C4-2B (cell line): ENCODE measurements at regions not wholly inside any gene's neighbourhood (a gene's known extent, or its start where the extent isn't known, plus 50 kb on each side); places are given as distances from the start of the nearest gene placed in this dataset.

ENCODE experiments used
- ZFX ChIP-seq: fragments of 450-650 bp; IDR thresholded peaks from 2 replicates; pipeline ENCODE4 v1.6.1; 2017
- TF ChIP-seq, protein P1 (sequence below): fragments of 450-650 bp; conservative IDR thresholded peaks from 2 replicates; pipeline ENCODE4 v1.5.1; 2017; ENCODE audit warnings: mild to moderate bottlenecking

DNA sequence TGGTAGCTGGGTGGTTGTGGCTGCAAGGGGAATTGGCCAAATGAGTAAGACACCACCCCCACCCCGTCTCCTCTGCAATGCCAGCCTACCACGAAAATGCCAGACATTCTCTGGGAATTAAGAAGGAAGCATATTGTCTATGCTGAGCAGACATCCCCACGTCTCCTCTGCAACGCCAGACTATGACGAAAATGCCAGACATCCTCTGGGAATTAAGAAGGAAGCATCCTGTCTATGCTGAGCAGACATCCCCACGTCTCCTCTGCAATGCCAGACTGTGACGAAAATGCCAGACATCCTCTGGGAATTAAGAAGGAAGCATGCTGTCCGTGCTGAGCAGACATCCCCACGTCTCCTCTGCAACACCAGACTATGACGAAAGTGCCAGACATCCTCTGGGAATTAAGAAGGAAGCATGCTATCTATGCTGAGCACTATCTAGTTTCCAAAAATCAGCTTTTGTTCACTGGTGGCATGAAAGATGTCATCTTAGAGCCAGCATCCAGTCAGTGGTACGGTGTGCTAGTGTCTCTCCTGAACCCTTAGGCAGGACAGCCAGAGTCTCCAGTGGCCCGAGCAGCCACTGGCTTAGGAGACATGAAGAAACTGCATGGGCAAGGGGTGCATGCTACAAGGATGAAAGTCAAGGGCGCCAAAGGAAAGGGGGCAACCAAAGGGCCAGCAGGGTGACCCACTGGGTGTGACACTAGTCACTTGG lies 339.8 kb upstream of the FRG1 start:
- TF ChIP-seq, protein P1, sequence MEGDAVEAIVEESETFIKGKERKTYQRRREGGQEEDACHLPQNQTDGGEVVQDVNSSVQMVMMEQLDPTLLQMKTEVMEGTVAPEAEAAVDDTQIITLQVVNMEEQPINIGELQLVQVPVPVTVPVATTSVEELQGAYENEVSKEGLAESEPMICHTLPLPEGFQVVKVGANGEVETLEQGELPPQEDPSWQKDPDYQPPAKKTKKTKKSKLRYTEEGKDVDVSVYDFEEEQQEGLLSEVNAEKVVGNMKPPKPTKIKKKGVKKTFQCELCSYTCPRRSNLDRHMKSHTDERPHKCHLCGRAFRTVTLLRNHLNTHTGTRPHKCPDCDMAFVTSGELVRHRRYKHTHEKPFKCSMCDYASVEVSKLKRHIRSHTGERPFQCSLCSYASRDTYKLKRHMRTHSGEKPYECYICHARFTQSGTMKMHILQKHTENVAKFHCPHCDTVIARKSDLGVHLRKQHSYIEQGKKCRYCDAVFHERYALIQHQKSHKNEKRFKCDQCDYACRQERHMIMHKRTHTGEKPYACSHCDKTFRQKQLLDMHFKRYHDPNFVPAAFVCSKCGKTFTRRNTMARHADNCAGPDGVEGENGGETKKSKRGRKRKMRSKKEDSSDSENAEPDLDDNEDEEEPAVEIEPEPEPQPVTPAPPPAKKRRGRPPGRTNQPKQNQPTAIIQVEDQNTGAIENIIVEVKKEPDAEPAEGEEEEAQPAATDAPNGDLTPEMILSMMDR, result no peak
- TF ChIP-seq ZFX, result no peak
